Neural crest cell (in vitro differentiated cells): ENCODE measurements at regions not wholly inside any gene's neighbourhood (a gene's known extent, or its start where the extent isn't known, plus 50 kb on each side); places are given as distances from the start of the nearest gene placed in this dataset.
"Not testable (repeated sequence)": the region's sequence is repeated elsewhere in the genome, so short reads cannot be mapped to it uniquely, and the experiment has no call there.

ENCODE experiments used
- DNase-seq: peaks from one replicate; pipeline ENCODE4 v3.0.0; 2021; ENCODE audit warnings: low read depth, mixed read lengths, low spot score
- H3K27ac Mint-ChIP-seq: one replicate; pipeline ENCODE4 v1.8.0; 2021; ENCODE audit warnings: mild to moderate bottlenecking, mixed read lengths; ENCODE audit not compliant: unreplicated experiment
- H3K27me3 Mint-ChIP-seq: 2 replicates; pipeline ENCODE4 v1.8.0; 2021; ENCODE audit warnings: low read depth, mild to moderate bottlenecking, mixed read lengths
- H3K36me3 Mint-ChIP-seq: 2 replicates; pipeline ENCODE4 v1.8.0; 2021; ENCODE audit warnings: low read depth, mild to moderate bottlenecking, mixed read lengths
- H3K4me1 Mint-ChIP-seq: 2 replicates; pipeline ENCODE4 v1.8.0; 2021; ENCODE audit warnings: mixed read lengths
- H3K4me3 Mint-ChIP-seq: one replicate; pipeline ENCODE4 v1.8.0; 2021; ENCODE audit warnings: mild to moderate bottlenecking, mixed read lengths
- H3K9me3 Mint-ChIP-seq: 2 replicates; pipeline ENCODE4 v1.8.0; 2021; ENCODE audit warnings: mixed read lengths
- TF ChIP-seq, protein P1 (sequence below): fragments of 200-600 bp; sonication (generic); conservative IDR thresholded peaks from 2 replicates; pipeline ENCODE4 v1.5.0; 2021; ENCODE audit warnings: antibody characterized with exemption, mild to moderate bottlenecking

DNA sequence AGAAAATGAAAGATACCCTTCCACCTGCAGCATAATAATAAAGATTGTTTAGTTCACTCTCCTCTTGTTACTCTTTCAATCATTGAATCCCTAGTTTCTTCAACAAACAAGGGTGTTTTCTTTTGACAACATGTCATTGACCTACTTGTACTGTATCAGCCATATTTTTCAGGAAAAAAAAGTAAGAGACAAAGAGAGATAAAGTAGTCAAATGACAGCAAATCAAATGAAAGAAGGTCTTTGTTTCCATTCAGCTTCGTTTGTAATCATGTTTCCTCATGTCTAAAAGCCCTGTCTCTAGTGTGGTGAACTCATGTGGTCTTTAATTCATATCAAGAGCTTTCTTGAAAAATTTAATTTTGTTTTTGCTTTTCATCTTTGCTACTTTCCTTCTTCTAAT lies 557.8 kb upstream of the LRATD1 start:
- H3K9me3 Mint-ChIP-seq, result no peaks in the 10 kb centered on the region
- no peak overlapping the region for H3K27ac Mint-ChIP-seq
- no peak overlapping the region for H3K4me3 Mint-ChIP-seq
- TF ChIP-seq, protein P1, sequence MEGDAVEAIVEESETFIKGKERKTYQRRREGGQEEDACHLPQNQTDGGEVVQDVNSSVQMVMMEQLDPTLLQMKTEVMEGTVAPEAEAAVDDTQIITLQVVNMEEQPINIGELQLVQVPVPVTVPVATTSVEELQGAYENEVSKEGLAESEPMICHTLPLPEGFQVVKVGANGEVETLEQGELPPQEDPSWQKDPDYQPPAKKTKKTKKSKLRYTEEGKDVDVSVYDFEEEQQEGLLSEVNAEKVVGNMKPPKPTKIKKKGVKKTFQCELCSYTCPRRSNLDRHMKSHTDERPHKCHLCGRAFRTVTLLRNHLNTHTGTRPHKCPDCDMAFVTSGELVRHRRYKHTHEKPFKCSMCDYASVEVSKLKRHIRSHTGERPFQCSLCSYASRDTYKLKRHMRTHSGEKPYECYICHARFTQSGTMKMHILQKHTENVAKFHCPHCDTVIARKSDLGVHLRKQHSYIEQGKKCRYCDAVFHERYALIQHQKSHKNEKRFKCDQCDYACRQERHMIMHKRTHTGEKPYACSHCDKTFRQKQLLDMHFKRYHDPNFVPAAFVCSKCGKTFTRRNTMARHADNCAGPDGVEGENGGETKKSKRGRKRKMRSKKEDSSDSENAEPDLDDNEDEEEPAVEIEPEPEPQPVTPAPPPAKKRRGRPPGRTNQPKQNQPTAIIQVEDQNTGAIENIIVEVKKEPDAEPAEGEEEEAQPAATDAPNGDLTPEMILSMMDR, result no peak
- H3K27me3 Mint-ChIP-seq, result no peaks in the 10 kb centered on the region
- H3K36me3 Mint-ChIP-seq, result no peaks in the 10 kb centered on the region
- DNase-seq, result no peak
- peaks cover 3% of the 10 kb centered on the region for H3K4me1 Mint-ChIP-seq

DNA sequence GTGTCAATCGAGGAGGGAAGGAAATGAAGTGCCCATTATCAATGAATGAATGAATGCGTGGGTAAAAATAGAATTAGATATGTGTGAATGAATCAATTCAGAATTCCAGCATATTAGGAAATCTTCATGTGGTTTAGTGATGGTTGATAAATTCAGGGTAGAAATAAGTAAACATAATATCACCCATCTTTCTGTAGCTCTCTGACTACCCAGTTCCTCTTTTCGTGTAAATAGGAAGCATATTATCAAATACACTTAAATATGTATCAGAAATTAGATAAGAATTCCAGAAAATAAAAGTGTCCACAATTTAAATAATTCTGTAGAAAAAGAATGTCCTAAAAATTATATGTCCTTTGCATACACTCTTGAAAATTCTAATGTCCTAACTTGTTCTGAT lies 552.9 kb upstream of the LRATD1 start:
- TF ChIP-seq, protein P1, result no peak
- no peak for DNase-seq
- no peak overlapping the region for H3K27ac Mint-ChIP-seq
- no peak overlapping the region for H3K4me3 Mint-ChIP-seq
- no peaks in the 10 kb centered on the region for H3K27me3 Mint-ChIP-seq
- no peaks in the 10 kb centered on the region for H3K36me3 Mint-ChIP-seq
- peaks cover 2% of the 10 kb centered on the region for H3K4me1 Mint-ChIP-seq
- H3K9me3 Mint-ChIP-seq, result no peaks in the 10 kb centered on the region

DNA sequence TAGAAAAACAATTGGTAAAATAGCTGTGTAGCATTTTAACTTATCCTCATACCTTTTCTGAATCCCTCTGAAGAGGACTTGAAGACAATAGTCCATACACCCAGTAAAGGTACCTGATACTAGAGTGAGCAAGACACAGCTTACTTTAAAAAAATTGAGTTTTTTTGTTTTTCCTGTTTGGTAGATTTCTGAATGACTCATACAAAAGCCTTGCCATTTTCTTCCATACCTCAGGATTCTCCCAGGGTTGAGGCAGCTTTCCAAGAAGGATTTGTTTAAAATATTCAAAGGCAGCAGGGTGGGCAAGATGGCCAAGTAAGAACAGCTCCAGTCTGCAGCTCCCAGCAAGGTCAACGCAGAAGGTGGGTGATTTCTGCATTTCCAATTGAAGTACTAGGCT lies 551.0 kb upstream of the LRATD1 start:
- Mint-ChIP-seq H3K27me3 (no peaks in the 10 kb centered on the region), H3K36me3 (no peaks in the 10 kb centered on the region), H3K9me3 (peaks cover 3% of the 10 kb centered on the region), H3K4me1 (no peaks in the 10 kb centered on the region), H3K4me3 (no peak overlapping the region), H3K27ac (no peak overlapping the region)
- DNase-seq, result no peak
- TF ChIP-seq, protein P1, result no peak

DNA sequence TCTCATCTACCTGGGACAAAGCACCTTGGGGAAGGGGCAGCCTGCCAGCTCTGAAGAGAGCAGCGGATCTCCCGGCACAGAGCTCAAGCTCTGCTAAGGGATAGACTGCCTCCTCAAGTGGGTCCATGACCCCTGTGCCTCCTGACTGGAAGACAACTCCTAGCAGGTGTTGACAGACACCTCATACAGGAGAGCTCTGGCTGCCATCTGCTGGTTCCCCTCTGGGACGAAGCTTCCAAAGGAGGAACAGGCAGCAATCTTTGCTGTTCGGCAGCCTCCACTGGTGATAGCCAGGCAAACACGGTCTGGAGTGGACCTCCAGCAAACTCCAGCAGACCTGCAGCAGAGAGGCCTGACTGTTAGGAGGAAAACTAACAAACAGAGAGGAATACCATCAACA lies 549.9 kb upstream of the LRATD1 start:
- H3K27ac Mint-ChIP-seq, result peak overlapping the region; percentile 54
- H3K4me1 Mint-ChIP-seq, result no peaks in the 10 kb centered on the region
- no peak overlapping the region for H3K4me3 Mint-ChIP-seq
- H3K27me3 Mint-ChIP-seq, result no peaks in the 10 kb centered on the region
- peaks cover 3% of the 10 kb centered on the region for H3K9me3 Mint-ChIP-seq
- DNase-seq, result no peak
- TF ChIP-seq, protein P1, result no peak
- no peaks in the 10 kb centered on the region for H3K36me3 Mint-ChIP-seq

DNA sequence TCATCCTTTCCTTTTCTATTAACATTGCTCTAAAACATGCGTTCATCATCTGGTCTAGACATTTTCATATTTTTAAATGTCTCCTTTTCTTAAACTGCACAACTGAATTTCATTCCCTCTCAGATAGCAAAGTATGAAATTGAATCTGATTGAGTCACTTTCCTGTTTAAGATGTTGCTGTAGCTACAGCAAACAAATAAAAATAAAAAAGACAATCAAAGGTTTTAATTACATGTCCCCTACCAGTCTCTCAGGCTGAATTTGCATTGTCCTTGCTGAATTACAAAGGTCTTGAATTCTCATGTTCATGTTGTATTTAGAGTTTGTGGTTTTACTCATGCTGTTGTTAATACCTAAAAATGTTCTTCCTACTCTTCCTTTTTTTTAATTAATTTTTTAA lies 537.9 kb upstream of the LRATD1 start:
- Mint-ChIP-seq H3K4me3 (no peak overlapping the region), H3K27ac (no peak overlapping the region), H3K4me1 (no peaks in the 10 kb centered on the region), H3K36me3 (no peaks in the 10 kb centered on the region), H3K27me3 (no peaks in the 10 kb centered on the region), H3K9me3 (peaks cover 5% of the 10 kb centered on the region)
- no peak for DNase-seq
- TF ChIP-seq, protein P1, result no peak

DNA sequence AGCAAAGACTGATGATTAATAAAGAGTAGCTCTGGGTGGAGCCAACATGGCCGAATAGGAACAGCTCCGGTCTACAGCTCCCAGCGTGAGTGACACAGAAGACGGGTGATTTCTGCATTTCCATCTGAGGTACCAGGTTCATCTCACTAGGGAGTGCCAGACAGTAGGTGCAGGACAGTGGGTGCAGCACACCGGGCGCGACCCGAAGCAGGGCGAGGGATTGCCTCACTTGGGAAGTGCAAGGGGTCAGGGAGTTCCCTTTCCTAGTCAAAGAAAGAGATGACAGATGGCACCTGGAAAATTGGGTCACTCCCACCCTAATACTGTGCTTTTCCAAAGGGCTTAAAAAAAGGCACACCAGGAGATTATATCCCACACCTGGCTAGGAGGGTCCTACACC lies 533.4 kb upstream of the LRATD1 start:
- not testable (repeated sequence) for H3K27me3 Mint-ChIP-seq, H3K9me3 Mint-ChIP-seq, H3K4me1 Mint-ChIP-seq, H3K27ac Mint-ChIP-seq, H3K4me3 Mint-ChIP-seq, H3K36me3 Mint-ChIP-seq, DNase-seq
